Cardiac fibroblast (primary cell): ENCODE measurements at regions not wholly inside any gene's neighbourhood (a gene's known extent, or its start where the extent isn't known, plus 50 kb on each side); places are given as distances from the start of the nearest gene placed in this dataset.

Source experiments
- DNase-seq, 2 donors: peaks; one replicate each; pipeline versions ENCODE4 v3.0.0 to v3.0.0-alpha.2; 2010; ENCODE audit warnings: low read depth in 2 of 2
- H3K4me3 ChIP-seq, 2 donors: replicated peaks in 1 of 2; 1 replicate in 1 of 2; 2 replicates in 1 of 2; pipeline ENCODE4 v1.5.1; 2011; ENCODE audit warnings: low read depth in 2 of 2, low read length in 2 of 2, mild to moderate bottlenecking in 2 of 2, moderate library complexity in 1 of 2
- TF ChIP-seq, protein P1 (sequence below): IDR thresholded peaks from one replicate; pipeline ENCODE4 v1.5.1; 2011; ENCODE audit warnings: low read depth, mild to moderate bottlenecking, low read length, inconsistent platforms

- TF ChIP-seq, protein P1, sequence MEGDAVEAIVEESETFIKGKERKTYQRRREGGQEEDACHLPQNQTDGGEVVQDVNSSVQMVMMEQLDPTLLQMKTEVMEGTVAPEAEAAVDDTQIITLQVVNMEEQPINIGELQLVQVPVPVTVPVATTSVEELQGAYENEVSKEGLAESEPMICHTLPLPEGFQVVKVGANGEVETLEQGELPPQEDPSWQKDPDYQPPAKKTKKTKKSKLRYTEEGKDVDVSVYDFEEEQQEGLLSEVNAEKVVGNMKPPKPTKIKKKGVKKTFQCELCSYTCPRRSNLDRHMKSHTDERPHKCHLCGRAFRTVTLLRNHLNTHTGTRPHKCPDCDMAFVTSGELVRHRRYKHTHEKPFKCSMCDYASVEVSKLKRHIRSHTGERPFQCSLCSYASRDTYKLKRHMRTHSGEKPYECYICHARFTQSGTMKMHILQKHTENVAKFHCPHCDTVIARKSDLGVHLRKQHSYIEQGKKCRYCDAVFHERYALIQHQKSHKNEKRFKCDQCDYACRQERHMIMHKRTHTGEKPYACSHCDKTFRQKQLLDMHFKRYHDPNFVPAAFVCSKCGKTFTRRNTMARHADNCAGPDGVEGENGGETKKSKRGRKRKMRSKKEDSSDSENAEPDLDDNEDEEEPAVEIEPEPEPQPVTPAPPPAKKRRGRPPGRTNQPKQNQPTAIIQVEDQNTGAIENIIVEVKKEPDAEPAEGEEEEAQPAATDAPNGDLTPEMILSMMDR, result no peak
- DNase-seq, result no peak
- no peak overlapping the region for H3K4me3 ChIP-seq
These were observed 297.1 kb upstream of the DUSP10 start for GRCh38 chr1:222038971-222039370.

GRCh38 chr1:222037720-222038119, 295.8 kb upstream of the DUSP10 start:
- TF ChIP-seq, protein P1, result no peak
- no peak for DNase-seq
- no peak overlapping the region for H3K4me3 ChIP-seq

DNA sequence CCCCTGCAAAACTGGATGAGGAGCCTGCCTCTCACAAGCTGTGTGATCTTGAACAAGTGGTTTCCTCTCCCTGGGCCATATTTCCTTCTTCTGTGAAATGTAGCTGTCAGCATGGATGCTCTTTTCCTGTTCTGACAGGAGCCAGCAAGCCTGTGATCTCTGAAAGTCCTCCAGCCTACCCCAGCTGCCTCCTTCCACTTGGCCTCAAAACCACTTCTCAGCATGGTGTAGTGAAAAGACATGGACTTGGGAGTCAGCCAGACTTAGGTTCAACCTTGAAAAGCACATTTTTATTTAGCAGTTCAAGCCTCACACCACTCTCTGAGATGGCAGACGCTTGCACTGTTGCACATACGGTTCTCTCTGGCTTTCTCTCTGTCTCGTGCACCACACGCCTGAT, 292.9 kb upstream of the DUSP10 start:
- peak in 1 of 2 donors; percentile 61 for DNase-seq
- TF ChIP-seq, protein P1, result no peak
- no peak overlapping the region for H3K4me3 ChIP-seq

DNA sequence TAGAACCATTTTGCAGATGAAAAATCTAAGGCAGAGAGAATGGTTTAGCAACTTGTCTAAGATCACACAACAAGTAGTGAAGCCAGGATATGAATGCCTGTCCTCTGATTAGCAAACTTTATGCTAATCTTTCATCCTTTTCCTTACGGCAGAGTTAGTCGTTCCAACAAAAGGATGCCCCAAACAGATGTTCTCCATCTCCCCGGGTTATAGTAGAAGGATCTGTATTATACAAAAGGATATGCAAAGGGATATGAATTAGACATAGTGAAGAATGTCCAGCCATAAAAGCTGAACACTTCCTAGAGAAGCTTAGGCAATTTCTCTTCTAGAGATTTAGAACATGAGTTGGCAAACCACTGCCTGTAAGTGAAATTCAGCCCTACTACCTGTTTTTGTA, 291.6 kb upstream of the DUSP10 start:
- H3K4me3 ChIP-seq, result no peak overlapping the region
- no peak for DNase-seq

DNA sequence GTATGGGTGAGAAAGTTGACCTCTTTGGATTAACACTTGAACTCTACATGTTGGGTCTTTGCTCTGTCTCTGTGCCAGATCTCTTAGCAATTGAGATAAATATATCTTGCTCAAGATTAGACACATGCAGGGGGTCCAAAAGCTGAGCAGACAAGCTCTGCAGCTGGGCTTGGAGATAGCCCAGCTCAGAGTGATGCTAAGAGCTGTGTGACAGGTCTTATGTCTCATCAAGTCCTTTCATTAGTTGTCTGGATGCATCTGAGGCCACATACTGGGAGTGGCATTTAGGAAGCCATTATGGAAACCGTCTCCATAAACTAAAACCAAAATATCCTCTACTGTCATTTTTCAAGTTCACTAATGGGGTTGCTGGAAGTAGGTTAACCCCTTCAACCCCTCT, 289.4 kb upstream of the DUSP10 start:
- no peak overlapping the region for H3K4me3 ChIP-seq
- no peak for DNase-seq
- TF ChIP-seq, protein P1, result no peak

More for the DNA sequence above, 291.6 kb upstream of the DUSP10 start:
- TF ChIP-seq, protein P1, result no peak

DNA sequence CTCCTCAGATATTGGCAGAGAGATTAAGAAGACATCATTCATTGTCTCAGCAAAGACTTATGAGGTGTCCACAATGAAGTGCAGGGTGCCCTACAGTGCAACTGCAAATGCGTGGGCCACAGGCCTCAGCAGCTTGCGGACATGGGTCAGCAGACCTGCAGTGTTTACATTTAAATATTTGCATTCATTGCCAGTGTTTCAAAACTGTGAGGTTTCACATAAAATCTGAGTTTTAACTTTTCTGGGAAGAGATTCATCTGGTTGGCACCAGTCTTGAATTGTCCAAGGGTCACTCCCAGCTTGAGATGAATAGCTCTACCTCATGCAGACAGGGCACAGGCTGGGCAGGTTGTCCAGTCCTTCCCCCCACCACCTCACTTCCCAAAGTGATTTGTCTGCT, 286.8 kb upstream of the DUSP10 start:
- DNase-seq, result no peak
- TF ChIP-seq, protein P1, result no peak
- H3K4me3 ChIP-seq, result no peak overlapping the region

- no peak for DNase-seq
- H3K4me3 ChIP-seq, result no peak overlapping the region
- TF ChIP-seq, protein P1, result no peak
These were observed 286.2 kb upstream of the DUSP10 start for GRCh38 chr1:222028116-222028515.
